ENCODE measurements at regions not wholly inside any gene's neighbourhood (a gene's known extent, or its start where the extent isn't known, plus 50 kb on each side); places are given as distances from the start of the nearest gene placed in this dataset.

GRCh38 chr11:129694966-129695365 is 120.7 kb upstream of the TMEM45B start:
- H3K36me3 ChIP-seq (ENCODE audit: control insufficient read depth, insufficient read depth, low read length) = no peaks in the 10 kb centered on the region
- H3K36me3 Mint-ChIP-seq (ENCODE audit: low read depth) = no peaks in the 10 kb centered on the region
- H3K9ac ChIP-seq (ENCODE audit: extremely low read depth, low read length, poor library complexity, severe bottlenecking) = no peak overlapping the region
- H3K4me1 Mint-ChIP-seq = no peaks in the 10 kb centered on the region
- no peak overlapping the region for H3K27ac Mint-ChIP-seq
- 95 to 97% methylated on average over 7 to 10 of the region's 10 CpGs for WGBS, 2 experiments (ENCODE audit: insufficient coverage in 1 of 2, insufficient read length in 1 of 2)
- peaks cover 20% of the 10 kb centered on the region for H3K27me3 ChIP-seq (ENCODE audit: control insufficient read depth, insufficient read depth, low read length, poor library complexity, severe bottlenecking)
- no peaks in the 10 kb centered on the region for H3K9me3 ChIP-seq (ENCODE audit: control insufficient read depth, low read length)
- no peak overlapping the region for H3K27ac ChIP-seq (ENCODE audit: low read depth, low read length)
- no peak overlapping the region for H3K4me3 Mint-ChIP-seq
- H3K27me3 Mint-ChIP-seq (ENCODE audit: insufficient read depth) = peaks cover 29% of the 10 kb centered on the region
- no peaks in the 10 kb centered on the region for H3K4me1 ChIP-seq (ENCODE audit: control insufficient read depth, insufficient read depth, low read length)
- no peak for TF ChIP-seq CTCF (conservative IDR thresholded peaks at IDR 0.05)
- no peak for DNase-seq
- no peaks in the 10 kb centered on the region for H3K9me3 Mint-ChIP-seq
- H3K4me3 ChIP-seq (ENCODE audit: low read length) = no peak overlapping the region

- WGBS, 2 experiments (ENCODE audit: insufficient coverage in 1 of 2, insufficient read length in 1 of 2) = 8 to 13% methylated on average over 12 to 25 of the region's 25 CpGs
These were observed 119.9 kb upstream of the TMEM45B start for GRCh38 chr11:129695571-129696308.

GRCh38 chr11:129696309-129696989 is 119.2 kb upstream of the TMEM45B start:
- no peak overlapping the region for H3K4me3 Mint-ChIP-seq
- no peak overlapping the region for H3K4me3 ChIP-seq (ENCODE audit: low read length)
- H3K9me3 ChIP-seq (ENCODE audit: control insufficient read depth, low read length) = no peaks in the 10 kb centered on the region
- H3K27ac ChIP-seq (ENCODE audit: low read depth, low read length) = no peak overlapping the region
- no peak for TF ChIP-seq CTCF (conservative IDR thresholded peaks at IDR 0.05)
- peaks cover 30% of the 10 kb centered on the region for H3K27me3 Mint-ChIP-seq (ENCODE audit: insufficient read depth)
- no peaks in the 10 kb centered on the region for H3K4me1 ChIP-seq (ENCODE audit: control insufficient read depth, insufficient read depth, low read length)
- no peak overlapping the region for H3K27ac Mint-ChIP-seq
- no peak for DNase-seq
- WGBS, 2 experiments (ENCODE audit: insufficient coverage in 1 of 2, insufficient read length in 1 of 2) = 67 to 71% methylated on average over 10 to 13 of the region's 13 CpGs
- H3K36me3 Mint-ChIP-seq (ENCODE audit: low read depth) = no peaks in the 10 kb centered on the region
- no peaks in the 10 kb centered on the region for H3K9me3 Mint-ChIP-seq
- no peaks in the 10 kb centered on the region for H3K36me3 ChIP-seq (ENCODE audit: control insufficient read depth, insufficient read depth, low read length)
- no peaks in the 10 kb centered on the region for H3K4me1 Mint-ChIP-seq
- no peak overlapping the region for H3K9ac ChIP-seq (ENCODE audit: extremely low read depth, low read length, poor library complexity, severe bottlenecking)
- peaks cover 20% of the 10 kb centered on the region for H3K27me3 ChIP-seq (ENCODE audit: control insufficient read depth, insufficient read depth, low read length, poor library complexity, severe bottlenecking)

More at GRCh38 chr11:129695571-129696308, 119.9 kb upstream of the TMEM45B start:
- no peaks in the 10 kb centered on the region for H3K36me3 ChIP-seq (ENCODE audit: control insufficient read depth, insufficient read depth, low read length)
- H3K27ac ChIP-seq (ENCODE audit: low read depth, low read length) = no peak overlapping the region
- peak; percentile 84 for TF ChIP-seq CTCF (conservative IDR thresholded peaks at IDR 0.05)
- no peaks in the 10 kb centered on the region for H3K4me1 ChIP-seq (ENCODE audit: control insufficient read depth, insufficient read depth, low read length)
- H3K9me3 ChIP-seq (ENCODE audit: control insufficient read depth, low read length) = no peaks in the 10 kb centered on the region
- Mint-ChIP-seq H3K27me3 (ENCODE audit: insufficient read depth) (peaks cover 30% of the 10 kb centered on the region), H3K36me3 (ENCODE audit: low read depth) (no peaks in the 10 kb centered on the region), H3K4me3 (peak overlapping the region; percentile 50), H3K9me3 (no peaks in the 10 kb centered on the region), H3K27ac (no peak overlapping the region), H3K4me1 (no peaks in the 10 kb centered on the region)
- peak; percentile 95 for DNase-seq
- H3K27me3 ChIP-seq (ENCODE audit: control insufficient read depth, insufficient read depth, low read length, poor library complexity, severe bottlenecking) = peaks cover 20% of the 10 kb centered on the region
- H3K9ac ChIP-seq (ENCODE audit: extremely low read depth, low read length, poor library complexity, severe bottlenecking) = no peak overlapping the region
- peak overlapping the region; percentile 74 for H3K4me3 ChIP-seq (ENCODE audit: low read length)

Data from endodermal cell (in vitro differentiated cells).